ENCODE measurements at regions not wholly inside any gene's neighbourhood (a gene's known extent, or its start where the extent isn't known, plus 50 kb on each side); places are given as distances from the start of the nearest gene placed in this dataset.

DNA sequence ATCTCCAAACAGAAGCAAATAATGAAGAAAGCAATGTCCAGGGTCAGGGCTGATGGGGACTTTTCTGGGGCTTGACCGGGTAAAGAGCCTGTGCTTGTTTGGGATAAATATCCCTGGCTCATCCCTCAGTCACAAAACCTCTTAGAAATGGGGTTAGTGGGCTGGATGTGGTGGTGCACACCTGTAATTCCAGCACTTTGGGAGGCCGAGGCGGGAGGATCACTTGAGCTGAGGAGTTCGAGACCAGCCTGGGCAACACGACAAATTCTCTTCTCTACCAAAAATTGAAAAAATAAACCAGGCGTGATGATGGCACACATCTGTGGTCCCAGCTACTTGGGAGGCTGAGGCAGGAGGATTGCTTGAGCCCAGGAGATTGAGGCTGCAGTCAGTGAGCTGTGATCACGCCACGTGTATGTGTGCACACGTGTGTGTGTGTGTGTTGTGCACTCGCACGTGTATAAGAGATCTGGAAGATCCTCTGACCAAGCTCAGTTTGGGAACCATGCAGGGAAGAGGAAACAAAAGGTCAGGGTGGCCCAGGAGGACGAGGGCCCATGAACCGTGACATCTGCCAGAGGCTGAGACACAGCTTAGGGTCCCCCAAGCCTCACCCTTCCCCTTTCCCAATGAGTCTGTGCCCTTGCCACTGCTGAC is 258.6 kb downstream of the TEX36 start:
- no peak for TF ChIP-seq POLR2AphosphoS5 (IDR thresholded peaks at IDR 0.05; ENCODE audit: low read depth, low read length)
- TF ChIP-seq EP300 (IDR thresholded peaks at IDR 0.05; ENCODE audit: borderline replicate concordance in 1 of 2, low read depth in 1 of 2, low read length in 1 of 2): no peak
- TF ChIP-seq, protein P1, sequence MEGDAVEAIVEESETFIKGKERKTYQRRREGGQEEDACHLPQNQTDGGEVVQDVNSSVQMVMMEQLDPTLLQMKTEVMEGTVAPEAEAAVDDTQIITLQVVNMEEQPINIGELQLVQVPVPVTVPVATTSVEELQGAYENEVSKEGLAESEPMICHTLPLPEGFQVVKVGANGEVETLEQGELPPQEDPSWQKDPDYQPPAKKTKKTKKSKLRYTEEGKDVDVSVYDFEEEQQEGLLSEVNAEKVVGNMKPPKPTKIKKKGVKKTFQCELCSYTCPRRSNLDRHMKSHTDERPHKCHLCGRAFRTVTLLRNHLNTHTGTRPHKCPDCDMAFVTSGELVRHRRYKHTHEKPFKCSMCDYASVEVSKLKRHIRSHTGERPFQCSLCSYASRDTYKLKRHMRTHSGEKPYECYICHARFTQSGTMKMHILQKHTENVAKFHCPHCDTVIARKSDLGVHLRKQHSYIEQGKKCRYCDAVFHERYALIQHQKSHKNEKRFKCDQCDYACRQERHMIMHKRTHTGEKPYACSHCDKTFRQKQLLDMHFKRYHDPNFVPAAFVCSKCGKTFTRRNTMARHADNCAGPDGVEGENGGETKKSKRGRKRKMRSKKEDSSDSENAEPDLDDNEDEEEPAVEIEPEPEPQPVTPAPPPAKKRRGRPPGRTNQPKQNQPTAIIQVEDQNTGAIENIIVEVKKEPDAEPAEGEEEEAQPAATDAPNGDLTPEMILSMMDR (IDR thresholded peaks at IDR 0.05): no peak
- TF ChIP-seq JUND (IDR thresholded peaks at IDR 0.05): no peak

Measured in SK-N-SH (cell line).